NCI-H2196 (cell line): ENCODE measurements at regions not wholly inside any gene's neighbourhood (a gene's known extent, or its start where the extent isn't known, plus 50 kb on each side); places are given as distances from the start of the nearest gene placed in this dataset.
A peak's percentile ranks its signal among the peaks of the same experiment; 100 is the strongest.
"Not testable (repeated sequence)": the region's sequence is repeated elsewhere in the genome, so short reads cannot be mapped to it uniquely, and the experiment has no call there.

Experiments used
- DNase-seq: peaks from one replicate; lab custom pipeline; 2025; ENCODE audit not compliant: unreplicated experiment; lab: John Stamatoyannopoulos, UW

DNA sequence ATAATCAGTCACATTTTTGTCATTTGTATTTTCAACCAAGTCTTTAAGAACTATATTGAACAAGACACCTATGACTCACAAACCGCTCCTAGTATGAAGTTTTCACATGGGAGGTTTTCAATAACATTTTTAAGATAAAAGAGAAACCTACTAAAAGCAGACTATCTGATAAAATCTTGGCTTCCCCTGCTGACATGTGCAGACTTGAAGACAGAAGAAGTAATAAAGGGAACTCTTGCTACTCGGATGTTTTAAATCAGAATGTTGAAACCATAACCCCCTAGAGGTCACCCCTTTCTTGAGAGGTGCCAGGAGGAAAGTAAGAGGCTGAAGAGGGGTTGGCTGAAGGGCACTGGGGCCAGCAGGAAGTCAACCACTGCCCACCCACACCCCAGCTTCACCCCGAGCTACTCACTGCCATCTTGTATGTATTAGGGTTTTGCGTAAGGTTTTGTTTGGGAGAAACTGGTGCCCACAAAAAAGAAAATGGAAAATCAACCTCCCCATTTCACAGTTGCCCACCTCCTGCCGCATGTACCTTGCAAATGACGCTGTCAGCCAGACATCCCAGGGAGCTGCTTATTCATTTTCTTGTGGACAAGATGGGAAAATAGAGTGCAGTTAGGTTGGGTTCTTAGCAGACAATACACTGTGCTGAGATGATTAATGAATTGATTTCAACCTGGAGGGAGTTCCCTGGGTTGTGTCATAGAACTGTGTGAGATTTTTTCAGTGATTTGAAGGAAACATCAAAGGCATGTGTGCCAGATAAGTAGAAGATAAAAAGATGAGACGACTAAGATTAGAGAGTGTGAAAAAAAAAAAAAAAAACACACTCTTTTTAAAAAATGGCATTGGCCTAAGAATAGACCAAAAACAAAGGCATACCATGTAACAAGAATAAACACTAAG lies 83.2 kb upstream of the TAB2 start:
- no peak for DNase-seq

DNA sequence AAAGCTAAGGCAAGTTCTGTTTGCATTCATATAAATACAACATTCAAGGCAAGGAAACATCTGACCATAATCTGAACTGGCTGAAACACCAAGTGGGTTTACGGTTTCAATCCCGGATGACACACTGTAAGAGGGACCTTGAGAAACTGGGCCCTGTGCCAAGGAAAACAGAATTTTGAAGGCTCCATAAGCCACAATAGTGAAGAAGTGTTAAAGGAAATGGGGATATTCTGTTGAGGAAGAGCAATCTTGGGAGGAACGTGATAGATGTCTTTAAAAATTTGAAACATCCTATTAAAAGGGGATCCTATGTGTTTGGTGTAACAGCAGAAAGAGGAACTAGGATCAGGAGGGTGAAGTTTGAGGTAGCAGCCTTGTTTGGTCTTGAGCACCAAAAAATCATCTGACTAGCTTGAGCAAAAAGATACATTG lies 82.4 kb upstream of the TAB2 start:
- DNase-seq, result peak; percentile 87

DNA sequence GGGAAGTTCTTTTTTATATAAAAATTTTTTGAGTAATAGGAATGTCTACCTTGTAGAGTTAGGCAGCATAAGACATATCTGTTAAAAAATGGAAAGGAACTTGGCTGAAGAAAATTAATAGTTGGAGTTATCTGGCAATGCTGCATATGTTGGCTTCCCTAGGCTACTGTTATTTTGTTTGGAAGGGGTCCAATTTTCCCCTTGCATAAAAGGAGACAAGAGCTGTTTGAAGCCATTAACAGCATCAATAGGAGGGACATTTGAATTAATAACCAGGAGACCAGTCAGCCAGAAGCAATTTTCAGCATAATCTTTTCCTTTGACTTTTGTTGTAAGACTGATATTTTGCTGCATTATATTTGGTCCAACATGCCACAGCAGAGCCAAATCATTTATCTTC lies 80.9 kb upstream of the TAB2 start:
- DNase-seq, result peak; percentile 70

DNA sequence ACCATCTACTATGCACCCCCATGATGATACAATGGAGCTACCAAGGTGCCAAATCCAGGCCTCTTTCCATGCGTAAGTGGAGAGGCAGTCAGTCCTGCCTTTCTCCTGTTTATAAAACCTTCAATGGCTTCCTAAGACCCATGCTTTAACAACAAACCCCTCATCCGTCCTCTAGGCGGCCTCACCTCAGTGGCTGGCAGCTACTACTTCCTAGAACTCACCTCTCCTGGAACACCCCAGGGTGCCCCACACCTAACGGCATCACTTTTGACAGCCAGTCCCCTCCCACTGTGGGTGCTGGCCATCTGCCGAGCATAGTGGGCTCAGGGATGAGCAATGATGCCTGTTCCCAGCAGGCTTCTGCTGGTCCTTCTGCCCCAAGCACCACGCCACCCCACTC lies 80.0 kb upstream of the TAB2 start:
- no peak for DNase-seq

DNA sequence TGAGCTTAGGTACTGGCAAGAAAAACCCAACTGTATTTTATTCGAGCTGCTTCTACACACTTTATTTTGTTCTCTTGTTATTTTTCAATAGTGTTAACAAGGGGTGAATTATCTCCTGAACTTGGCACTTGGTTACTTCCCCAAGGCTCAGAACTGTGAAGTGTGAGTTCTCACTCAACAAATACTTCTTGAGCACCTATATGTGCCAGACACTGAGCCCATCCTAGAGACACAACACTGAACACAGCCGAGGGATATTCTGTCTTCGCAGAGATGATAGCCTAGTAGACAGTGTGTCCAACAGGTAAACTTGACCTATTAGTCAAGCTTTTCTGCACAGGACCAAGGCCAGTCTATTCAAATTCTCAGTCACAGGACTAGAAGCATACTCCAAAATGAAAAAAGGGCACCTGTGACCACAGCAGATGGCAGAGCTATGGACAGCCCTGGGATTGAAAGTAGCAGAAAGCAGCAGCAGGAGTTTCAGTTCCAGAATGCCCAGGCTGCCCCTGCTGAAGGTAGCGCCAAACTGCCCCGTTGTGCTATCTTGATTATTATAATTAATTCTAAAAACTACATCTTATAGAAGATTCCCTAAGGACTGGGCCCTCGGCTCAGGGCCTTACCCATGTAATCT lies 77.8 kb upstream of the TAB2 start:
- DNase-seq, result no peak

DNA sequence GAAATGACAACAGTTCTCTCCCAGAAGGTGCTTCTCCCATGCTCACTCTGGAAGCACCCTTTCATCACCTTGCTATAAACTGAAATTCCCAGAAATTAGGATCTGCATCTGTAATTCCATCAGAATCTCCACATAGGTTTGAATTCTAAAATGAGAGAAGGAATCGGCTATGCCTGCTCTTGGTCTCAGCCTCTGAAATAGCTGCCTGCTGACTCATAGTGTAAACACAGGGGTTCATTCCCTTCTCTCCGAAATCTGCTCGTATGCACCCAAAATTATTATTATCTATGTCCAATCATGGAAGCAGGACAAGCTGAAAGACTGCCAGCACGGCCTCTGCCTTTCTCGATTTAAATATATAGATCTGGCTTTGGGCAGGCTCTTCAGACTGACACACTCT lies 74.6 kb upstream of the TAB2 start:
- DNase-seq, result no peak

DNA sequence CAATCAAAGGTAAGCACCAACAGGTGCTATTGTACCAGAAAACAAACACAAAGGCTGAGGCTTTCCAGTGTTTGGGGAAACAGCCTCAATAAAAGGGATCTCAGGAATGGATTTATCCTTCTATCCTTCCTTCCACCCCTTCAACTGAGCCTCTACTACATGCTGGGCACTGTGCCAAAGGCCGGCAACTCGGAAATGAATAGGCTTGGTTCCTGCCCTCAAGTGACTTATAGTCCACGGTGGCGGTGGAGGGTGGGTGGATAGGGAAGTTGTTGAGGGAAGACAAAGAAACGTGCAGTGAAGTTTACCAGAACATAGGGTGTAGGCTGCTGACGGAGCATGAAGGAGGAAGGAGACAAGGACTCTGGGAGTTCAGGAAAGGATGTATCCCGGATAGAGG lies 73.4 kb upstream of the TAB2 start:
- DNase-seq, result no peak

DNA sequence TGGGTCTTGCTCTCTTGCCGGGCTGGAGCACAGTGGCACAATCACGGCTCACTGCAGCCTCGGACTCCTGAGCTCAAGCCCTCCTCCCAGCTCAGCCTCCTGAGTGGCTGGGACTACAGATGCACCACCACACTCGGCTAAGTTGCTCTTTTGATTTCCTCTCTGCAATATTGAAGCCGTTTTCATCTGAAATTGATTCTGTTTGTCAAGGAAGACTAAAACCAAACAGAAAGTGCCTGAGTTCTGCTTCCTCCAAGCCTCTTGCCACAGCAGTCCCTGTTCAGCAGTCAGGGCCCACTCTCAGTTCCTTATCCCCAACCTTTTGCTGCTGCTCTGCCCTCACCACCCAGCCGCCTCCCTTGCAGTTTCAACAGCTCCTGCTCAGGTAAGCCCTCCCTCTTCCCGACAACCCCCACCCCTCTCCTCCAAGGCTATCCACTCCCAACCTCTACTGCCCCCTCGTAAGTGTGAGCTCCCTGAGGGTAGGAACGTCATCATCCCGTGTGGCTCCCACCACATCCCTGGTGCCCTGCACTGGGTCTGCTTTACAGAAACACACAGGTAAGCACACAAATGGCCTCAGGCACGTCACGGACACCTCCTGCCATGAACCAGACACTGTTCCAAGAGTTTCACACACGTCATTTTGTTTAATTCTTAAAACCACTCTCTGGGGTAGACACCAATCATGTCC lies 70.7 kb upstream of the TAB2 start:
- no peak for DNase-seq

DNA sequence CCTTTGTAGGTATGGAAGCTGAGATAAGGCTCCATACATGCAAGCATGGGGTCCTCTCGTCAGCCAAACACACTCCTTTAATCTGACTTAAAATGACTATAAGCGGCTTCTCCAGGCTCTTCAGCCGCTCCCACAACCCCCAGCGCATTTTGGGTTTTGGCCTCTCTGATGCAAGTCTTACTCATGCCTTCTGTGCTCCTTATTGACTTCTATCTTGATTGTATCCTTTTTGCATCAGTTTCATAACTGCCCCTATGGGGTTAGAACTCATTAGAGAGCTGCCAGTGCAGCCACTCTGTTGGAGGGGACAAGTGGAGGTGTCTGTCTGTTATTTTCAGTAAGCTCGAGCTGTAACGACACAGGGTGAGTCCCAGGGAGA lies 70.1 kb upstream of the TAB2 start:
- no peak for DNase-seq

DNA sequence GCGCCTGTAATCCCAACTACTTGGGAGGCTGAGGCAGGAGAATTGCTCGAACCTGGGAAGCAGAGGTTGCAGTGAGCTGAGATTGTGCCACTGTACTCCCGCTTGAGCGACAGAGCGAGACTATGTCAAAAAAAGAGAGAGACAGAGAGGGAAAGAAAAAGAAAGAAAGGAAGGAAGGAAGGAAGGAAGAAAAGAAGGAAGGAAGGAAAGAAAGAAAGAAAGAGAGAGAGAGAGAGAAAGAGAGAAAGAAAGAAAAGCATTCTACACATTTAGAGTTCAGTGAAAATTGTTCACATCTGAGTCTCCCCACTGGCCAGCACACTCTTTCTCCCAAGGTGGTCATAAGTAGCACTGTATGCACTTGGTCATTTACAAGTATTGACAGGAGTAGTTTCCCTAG lies 69.2 kb upstream of the TAB2 start:
- not testable (repeated sequence) for DNase-seq

DNA sequence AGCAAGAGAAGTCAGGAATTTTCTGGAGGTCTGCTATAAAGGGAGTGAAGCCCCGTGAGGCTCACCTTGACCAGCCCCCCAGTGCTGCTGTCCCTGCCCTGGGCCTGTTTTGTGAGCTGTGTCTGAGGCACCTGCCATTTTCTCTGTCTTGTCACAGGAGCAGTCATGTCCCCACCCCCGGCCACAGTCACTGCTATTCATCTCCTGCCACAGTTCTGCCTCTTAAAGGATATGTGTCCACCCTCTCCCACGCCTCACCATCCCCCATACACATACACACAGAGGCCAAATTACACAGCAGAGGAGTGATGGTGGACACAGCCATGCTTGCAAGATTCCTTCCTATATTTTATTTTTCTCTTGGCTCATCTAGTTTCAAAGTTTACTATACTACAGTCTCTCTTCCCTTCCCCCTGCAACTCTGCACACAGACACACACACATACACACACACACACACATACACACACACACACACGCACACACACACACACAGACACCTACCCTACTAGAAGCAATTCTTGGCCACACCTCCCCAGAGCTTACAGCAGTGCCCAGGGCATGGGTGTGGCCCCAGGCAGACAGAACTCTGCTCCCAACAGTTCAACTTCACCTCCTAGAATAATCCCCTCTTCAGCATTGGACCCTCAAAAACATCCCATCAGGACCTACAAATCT lies 68.7 kb upstream of the TAB2 start:
- DNase-seq, result no peak

DNA sequence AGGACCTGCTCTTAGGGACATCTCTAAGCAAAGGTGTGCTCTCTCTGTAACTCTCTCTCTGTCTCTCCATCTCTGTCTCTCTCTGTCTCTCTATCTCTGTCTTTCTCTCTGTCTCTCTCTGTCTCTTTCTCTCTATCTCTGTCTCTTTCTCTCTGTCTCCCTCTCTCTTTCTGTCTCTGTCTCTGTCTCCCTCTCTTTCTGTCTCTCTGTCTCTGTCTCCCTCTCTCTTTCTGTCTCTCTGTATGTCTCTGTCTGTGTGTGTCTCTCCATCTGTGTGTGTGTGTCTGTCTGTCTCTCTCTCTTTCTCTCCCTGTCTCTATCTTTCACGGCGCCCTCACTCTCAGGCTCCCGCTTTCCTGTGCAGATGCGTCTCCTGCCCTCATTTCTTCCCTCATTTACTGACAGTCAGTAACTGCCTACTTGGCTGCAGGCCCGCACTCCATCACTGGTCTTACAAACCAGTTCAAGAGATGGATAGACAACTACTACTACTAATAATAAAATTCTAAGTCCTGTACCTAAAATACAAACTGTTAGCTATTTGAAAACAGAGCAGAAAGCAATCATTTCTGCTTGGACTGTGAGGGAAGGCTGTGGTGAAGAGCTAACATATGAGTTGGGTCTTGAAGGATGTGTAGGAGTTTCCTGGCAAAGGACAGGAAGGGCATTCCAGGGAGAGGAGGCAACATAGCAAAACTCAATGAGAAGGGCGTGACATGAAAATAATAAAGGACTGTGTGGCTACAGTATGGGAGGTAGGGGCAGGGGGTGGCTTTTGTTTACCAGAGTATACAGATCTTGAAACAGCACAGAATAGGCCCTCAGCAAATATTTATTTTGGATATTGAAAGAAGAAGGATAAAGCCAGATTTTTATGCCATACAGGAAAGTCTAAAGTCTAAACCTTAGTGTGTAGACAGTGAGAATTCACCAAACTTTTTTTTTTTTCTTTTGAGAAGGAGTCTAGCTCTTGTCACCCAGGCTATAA lies 67.8 kb upstream of the TAB2 start:
- no peak for DNase-seq

DNA sequence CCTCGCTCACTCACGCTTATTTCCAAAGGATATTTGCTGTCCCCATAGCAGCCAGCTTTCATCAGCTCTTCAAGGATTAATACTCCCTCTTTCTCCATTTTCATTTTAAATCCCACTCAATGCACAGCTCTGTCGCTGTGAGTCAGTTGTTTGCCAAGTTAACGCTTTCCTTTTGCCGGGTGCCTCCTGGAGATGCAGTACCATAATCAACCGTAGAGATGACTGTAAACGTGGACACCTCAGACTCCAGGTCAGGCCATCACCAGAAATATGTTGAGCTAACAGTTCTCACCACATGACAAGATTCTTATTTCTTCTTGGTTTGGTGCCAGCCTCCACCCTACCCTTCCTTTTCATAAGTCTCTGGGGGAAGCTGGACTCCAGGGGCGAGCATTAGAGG lies 66.6 kb upstream of the TAB2 start:
- no peak for DNase-seq

DNA sequence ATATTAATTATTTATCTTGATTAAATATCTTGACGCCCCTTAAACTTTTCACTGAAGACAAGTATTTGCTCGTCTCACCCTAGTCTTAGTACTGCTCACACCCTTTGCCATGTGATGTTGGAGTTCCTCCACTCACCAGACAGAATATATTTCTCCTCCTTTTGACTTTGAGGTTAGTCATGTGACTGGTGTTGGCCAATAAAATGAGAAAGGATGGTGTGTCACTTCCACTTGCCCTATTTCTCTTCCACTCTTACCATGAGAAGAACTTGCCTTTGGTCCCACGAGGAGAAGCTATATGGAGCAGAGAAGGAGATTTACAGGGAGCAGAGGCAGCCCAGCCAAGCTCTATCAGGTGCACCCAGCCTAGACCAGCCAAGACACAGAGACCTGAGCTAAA lies 64.9 kb upstream of the TAB2 start:
- no peak for DNase-seq

DNA sequence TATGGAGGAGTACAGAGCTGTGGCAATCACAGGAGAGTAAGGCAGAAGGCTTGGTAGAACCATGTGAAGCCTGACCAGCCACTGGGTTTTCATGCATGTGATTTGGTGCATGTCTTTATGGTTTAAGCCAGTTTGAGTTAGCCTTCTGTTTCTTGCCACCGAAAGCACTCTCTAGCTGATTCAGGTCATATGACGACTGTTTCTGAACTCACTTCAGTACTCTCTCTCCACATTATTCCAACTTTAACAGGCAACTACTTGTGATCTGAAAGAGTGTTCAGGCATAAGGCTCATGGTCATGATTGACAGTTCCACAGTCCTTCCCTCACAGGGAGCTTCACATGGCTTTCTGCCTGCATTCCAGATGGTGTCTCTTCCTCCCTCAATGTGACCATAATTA lies 63.3 kb upstream of the TAB2 start:
- DNase-seq, result no peak

DNA sequence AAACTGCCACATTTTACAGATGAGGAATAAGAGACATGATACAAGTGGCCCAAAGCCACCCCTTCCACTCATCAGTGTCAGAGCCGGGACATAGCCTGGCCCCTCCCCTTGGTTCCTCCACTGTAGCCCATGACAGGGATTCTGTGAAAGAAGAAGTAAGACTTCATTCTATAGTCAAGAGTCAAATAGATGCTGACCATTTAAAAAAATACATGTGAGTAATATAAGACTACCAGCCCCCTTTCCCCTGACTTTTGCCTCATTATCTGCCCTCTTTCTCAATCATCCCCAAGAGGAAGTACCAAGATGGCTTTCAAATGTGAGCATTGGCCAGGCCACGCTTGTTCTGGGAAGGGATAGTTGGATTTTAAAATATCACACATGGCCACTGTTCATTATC lies 57.8 kb upstream of the TAB2 start:
- DNase-seq, result no peak

DNA sequence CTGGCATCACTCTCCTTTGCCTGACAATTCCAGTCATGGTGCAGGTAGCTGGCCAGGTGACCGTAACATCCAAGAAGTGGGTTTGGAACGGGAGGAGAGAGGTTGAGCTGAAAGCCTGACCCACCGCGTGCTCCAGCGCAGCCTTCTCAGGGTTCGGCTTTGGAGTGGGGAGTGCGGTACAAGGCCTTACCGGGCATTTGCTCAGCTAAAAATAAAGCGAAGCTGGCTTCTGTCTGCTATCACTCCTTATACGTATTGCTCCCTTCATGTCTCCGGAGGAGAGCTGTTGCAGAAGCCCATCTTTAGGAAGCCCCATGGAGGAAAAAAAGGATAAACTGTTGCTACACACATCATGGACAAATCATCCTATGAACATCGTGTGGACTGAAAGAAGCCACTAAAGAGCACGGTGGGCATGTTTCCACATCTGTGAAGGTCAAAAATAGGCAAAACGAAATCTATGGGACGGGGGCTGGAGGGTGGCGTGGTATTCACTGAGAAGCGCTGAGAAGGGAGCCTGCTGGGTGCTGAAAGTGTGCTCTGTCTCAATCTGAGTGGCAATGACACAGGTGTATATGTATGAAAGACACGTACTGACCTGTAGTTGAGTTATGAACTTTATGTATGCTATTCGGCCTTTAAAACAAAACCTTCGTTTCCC lies 57.2 kb upstream of the TAB2 start:
- DNase-seq, result no peak

DNA sequence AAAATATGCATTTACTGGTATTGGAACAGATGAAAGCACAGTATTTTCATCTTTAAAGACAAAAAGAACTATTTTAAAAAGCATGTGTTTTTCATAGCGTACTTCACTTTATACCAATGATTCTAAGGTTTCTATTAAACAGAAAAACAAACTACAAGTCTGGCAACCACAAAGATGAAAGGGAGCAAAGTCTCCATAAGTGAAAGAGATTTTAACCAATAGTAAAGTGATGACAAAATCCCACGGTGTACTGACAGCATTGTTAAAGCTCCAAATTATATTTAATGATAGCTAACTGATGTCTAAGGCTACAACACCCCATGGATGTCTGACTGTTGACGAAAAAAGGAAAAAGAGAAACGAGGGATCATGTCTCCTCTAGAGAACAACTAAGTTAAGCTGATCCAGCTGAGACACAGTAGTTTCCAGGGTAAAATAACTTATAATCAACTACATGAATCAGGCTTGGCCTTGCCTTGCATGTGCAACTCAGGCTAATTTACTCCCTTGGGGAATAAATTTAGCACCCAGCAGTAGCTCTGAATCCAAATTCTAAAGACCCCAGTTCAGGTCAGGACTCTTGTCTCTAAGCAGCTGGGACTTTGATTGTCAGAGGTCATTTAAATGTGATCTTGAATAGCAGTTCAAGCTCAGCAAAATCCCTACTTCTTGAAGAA lies 56.0 kb upstream of the TAB2 start:
- DNase-seq, result no peak

DNA sequence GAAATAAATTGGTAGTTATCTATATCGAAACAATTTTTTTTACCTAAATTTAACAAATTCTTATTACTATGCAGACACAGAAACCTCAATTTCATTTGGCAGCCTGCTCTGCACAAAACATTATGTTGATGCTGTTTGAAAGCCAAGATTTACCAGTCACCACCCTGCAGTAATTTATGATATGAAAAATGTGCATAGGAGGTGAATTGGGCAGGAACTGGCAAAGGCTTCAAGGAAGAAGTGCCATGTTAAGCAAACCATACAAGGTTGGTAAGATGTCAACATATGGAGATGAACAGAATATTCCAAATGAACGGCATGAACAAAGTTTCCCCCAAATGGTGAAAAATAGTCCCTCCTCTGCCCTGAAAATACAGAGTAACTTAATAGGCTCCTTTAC lies 54.2 kb upstream of the TAB2 start:
- DNase-seq, result no peak
